Spleen (tissue), 7 donors: ENCODE measurements at regions not wholly inside any gene's neighbourhood (a gene's known extent, or its start where the extent isn't known, plus 50 kb on each side); places are given as distances from the start of the nearest gene placed in this dataset.

Experiments used
- POLR2A ChIP-seq, 3 donors: fragments of 450-650 bp; IDR thresholded peaks; one replicate each; pipeline ENCODE4 v1.5.1; 2017; ENCODE audit warnings: antibody characterized with exemption in 3 of 3, mild to moderate bottlenecking in 1 of 3
- TF ChIP-seq, protein P1 (sequence below), 11 experiments: fragments of 200-600 bp in 7 of 11; fragments of 450-650 bp in 4 of 11; sonication (generic) in 4 of 11; IDR thresholded peaks in 8 of 11; conservative IDR thresholded peaks in 3 of 11; 1 replicate in 7 of 11; 2 replicates in 4 of 11; pipeline versions ENCODE4 v1.4.0 to v1.8.0; 2016 to 2021; ENCODE audit warnings: antibody characterized with exemption in 11 of 11, inconsistent platforms in 4 of 11, mild to moderate bottlenecking in 1 of 11
- donor health status: DM: no; HTN: no; CAD: no; lungs with moderate emphysema.
- donor health status: DM: no; HTN: no; CAD: no.
- donor health status: DM: no; HTN: no; CAD: no.

- TF ChIP-seq, protein P1, sequence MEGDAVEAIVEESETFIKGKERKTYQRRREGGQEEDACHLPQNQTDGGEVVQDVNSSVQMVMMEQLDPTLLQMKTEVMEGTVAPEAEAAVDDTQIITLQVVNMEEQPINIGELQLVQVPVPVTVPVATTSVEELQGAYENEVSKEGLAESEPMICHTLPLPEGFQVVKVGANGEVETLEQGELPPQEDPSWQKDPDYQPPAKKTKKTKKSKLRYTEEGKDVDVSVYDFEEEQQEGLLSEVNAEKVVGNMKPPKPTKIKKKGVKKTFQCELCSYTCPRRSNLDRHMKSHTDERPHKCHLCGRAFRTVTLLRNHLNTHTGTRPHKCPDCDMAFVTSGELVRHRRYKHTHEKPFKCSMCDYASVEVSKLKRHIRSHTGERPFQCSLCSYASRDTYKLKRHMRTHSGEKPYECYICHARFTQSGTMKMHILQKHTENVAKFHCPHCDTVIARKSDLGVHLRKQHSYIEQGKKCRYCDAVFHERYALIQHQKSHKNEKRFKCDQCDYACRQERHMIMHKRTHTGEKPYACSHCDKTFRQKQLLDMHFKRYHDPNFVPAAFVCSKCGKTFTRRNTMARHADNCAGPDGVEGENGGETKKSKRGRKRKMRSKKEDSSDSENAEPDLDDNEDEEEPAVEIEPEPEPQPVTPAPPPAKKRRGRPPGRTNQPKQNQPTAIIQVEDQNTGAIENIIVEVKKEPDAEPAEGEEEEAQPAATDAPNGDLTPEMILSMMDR (IDR thresholded peaks at IDR 0.05 in 8 of 11, conservative IDR thresholded peaks at IDR 0.05 in 3 of 11) = no peak
- TF ChIP-seq POLR2A (IDR thresholded peaks at IDR 0.05) = no peak
These were observed 507.4 kb downstream of the C4orf33 start for GRCh38 chr4:129603241-129603931.
